SK-N-SH treated with all-trans-retinoic acid at 6 μM for 48 hours (cell line): ENCODE measurements at regions not wholly inside any gene's neighbourhood (a gene's known extent, or its start where the extent isn't known, plus 50 kb on each side); places are given as distances from the start of the nearest gene placed in this dataset.

Source experiments
- ATAC-seq: fragments of 200-7000 bp; cut with Tn5 transposase; 3 replicates; pipeline ENCODE4 v1.9.1; 2020; ENCODE audit warnings: mild to moderate bottlenecking, moderate library complexity
- ARNTL ChIP-seq: fragments of 450-650 bp; formaldehyde crosslinking; IDR thresholded peaks from 2 replicates; pipeline ENCODE4 v1.5.0; 2020; ENCODE audit warnings: low read depth, mild to moderate bottlenecking, moderate library complexity, borderline replicate concordance
- BACH2 ChIP-seq: fragments of 250-450 bp; sonication (Bioruptor Pico); IDR thresholded peaks from 2 replicates; pipeline ENCODE4 v1.9.0; 2021; ENCODE audit warnings: mild to moderate bottlenecking, borderline replicate concordance
- CSDC2 ChIP-seq: fragments of 250-450 bp; sonication (Bioruptor Pico); IDR thresholded peaks from 2 replicates; pipeline ENCODE4 v1.5.0; 2020; ENCODE audit warnings: mild to moderate bottlenecking, moderate library complexity
- ESRRG ChIP-seq: fragments of 250-450 bp; sonication (Bioruptor Pico); IDR thresholded peaks from 2 replicates; pipeline ENCODE4 v1.6.1; 2021; ENCODE audit warnings: mild to moderate bottlenecking
- GLIS3 ChIP-seq: fragments of 250-450 bp; sonication (Bioruptor Pico); IDR thresholded peaks from 2 replicates; pipeline ENCODE4 v1.5.0; 2020; ENCODE audit warnings: mild to moderate bottlenecking, moderate library complexity
- ISL1 ChIP-seq: fragments of 250-450 bp; sonication (Bioruptor Pico); IDR thresholded peaks from 2 replicates; pipeline ENCODE4 v2.1.2; 2022; ENCODE audit warnings: mild to moderate bottlenecking, moderate library complexity
- OSR1 ChIP-seq: fragments of 250-450 bp; sonication (Bioruptor Pico); IDR thresholded peaks from 2 replicates; pipeline ENCODE4 v1.8.0; 2022; ENCODE audit warnings: moderate library complexity, mild to moderate bottlenecking, inconsistent platforms
- PPARA ChIP-seq: fragments of 250-450 bp; sonication (Bioruptor Pico); IDR thresholded peaks from 2 replicates; pipeline ENCODE4 v1.5.0; 2020; ENCODE audit warnings: mild to moderate bottlenecking, borderline replicate concordance
- RARB ChIP-seq: fragments of 250-450 bp; sonication (Bioruptor Pico); IDR thresholded peaks from 2 replicates; pipeline ENCODE4 v1.8.0; 2021; ENCODE audit warnings: mild to moderate bottlenecking, moderate library complexity
- TCF4 ChIP-seq: fragments of 250-450 bp; sonication (Bioruptor Pico); IDR thresholded peaks from 2 replicates; pipeline ENCODE4 v1.8.0; 2021; ENCODE audit warnings: mild to moderate bottlenecking, moderate library complexity, borderline replicate concordance
- ZC3H10 ChIP-seq: fragments of 250-450 bp; sonication (Bioruptor Pico); IDR thresholded peaks from 2 replicates; pipeline ENCODE4 v1.5.1; 2021; ENCODE audit warnings: mild to moderate bottlenecking, moderate library complexity
- ZFP3 ChIP-seq: fragments of 250-450 bp; sonication (Bioruptor Pico); IDR thresholded peaks from 2 replicates; pipeline ENCODE4 v1.5.0; 2020; ENCODE audit warnings: mild to moderate bottlenecking, moderate library complexity
- ZFP30 ChIP-seq: fragments of 450-650 bp; formaldehyde crosslinking; IDR thresholded peaks from 2 replicates; pipeline ENCODE4 v1.5.0; 2022; ENCODE audit warnings: mild to moderate bottlenecking, moderate library complexity
- ZNF565 ChIP-seq: fragments of 450-650 bp; formaldehyde crosslinking; conservative IDR thresholded peaks from 2 replicates; pipeline ENCODE4 v1.5.0; 2020; ENCODE audit warnings: low read depth, mild to moderate bottlenecking, moderate library complexity
- ZNF70 ChIP-seq: fragments of 450-650 bp; formaldehyde crosslinking; IDR thresholded peaks from 2 replicates; pipeline ENCODE4 v1.5.0; 2020; ENCODE audit warnings: mild to moderate bottlenecking, moderate library complexity
- ZNF8 ChIP-seq: fragments of 450-650 bp; formaldehyde crosslinking; IDR thresholded peaks from 2 replicates; pipeline ENCODE4 v1.5.0; 2020; ENCODE audit warnings: mild to moderate bottlenecking, moderate library complexity
- TF ChIP-seq, protein P1 (sequence below): fragments of 250-450 bp; sonication (Bioruptor Pico); IDR thresholded peaks from 2 replicates; pipeline ENCODE4 v1.5.1; 2021; ENCODE audit warnings: mild to moderate bottlenecking, moderate library complexity
- TF ChIP-seq, protein P2 (sequence below): fragments of 250-450 bp; sonication (Bioruptor Pico); IDR thresholded peaks from 2 replicates; pipeline ENCODE4 v1.5.1; 2020; ENCODE audit warnings: low read depth, mild to moderate bottlenecking, moderate library complexity
- TF ChIP-seq, protein P3 (sequence below): fragments of 250-450 bp; sonication (Bioruptor Pico); IDR thresholded peaks from 2 replicates; pipeline ENCODE4 v1.8.0; 2020; ENCODE audit warnings: mild to moderate bottlenecking, moderate library complexity, borderline replicate concordance
- TF ChIP-seq, protein P4 (sequence below): fragments of 250-450 bp; sonication (Bioruptor Pico); IDR thresholded peaks from 2 replicates; pipeline ENCODE4 v1.8.0; 2021; ENCODE audit warnings: low read depth, mild to moderate bottlenecking, moderate library complexity, borderline replicate concordance
- TF ChIP-seq, protein P5 (sequence below): fragments of 250-450 bp; sonication (Bioruptor Pico); IDR thresholded peaks from 2 replicates; pipeline ENCODE4 v1.5.0; 2020; ENCODE audit warnings: mild to moderate bottlenecking, moderate library complexity

DNA sequence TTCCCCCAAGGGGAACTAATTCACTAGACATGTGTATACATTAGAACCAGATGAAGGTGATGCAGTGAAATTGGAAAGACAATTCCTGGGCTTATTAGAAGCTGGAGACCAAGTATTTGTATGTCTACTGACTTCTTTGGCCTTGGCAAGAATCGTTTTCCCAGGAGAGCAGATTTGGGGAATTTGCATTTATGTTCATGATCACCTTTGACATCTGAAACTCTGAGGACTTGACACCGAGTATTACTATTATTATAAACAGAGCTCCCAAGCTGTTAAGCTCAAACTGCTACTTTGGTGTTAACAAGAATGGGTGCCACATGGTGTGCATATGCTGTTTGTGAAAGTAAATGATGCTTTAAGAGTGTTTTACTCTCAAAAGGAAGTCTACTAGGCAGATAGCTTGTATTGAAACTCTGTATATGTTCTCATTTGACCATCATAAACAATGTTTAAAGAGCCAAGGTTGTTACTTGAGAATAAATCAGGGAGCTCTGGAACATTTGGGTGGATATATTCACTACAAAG is 519.8 kb upstream of the GOLIM4 start:
- TF ChIP-seq, protein P1, sequence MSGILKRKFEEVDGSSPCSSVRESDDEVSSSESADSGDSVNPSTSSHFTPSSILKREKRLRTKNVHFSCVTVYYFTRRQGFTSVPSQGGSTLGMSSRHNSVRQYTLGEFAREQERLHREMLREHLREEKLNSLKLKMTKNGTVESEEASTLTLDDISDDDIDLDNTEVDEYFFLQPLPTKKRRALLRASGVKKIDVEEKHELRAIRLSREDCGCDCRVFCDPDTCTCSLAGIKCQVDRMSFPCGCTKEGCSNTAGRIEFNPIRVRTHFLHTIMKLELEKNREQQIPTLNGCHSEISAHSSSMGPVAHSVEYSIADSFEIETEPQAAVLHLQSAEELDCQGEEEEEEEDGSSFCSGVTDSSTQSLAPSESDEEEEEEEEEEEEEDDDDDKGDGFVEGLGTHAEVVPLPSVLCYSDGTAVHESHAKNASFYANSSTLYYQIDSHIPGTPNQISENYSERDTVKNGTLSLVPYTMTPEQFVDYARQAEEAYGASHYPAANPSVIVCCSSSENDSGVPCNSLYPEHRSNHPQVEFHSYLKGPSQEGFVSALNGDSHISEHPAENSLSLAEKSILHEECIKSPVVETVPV: no peak
- TF ChIP-seq ESRRG (CRISPR knock-in tag) (no peak), ZNF565 (CRISPR knock-in tag) (no peak), ZNF8 (CRISPR knock-in tag) (no peak), ISL1 (no peak), ARNTL (CRISPR knock-in tag) (no peak), RARB (CRISPR knock-in tag) (no peak), ZFP30 (CRISPR knock-in tag) (no peak), BACH2 (no peak), GLIS3 (no peak), ZFP3 (CRISPR knock-in tag) (no peak), CSDC2 (no peak), ZNF70 (CRISPR knock-in tag) (no peak), PPARA (no peak), OSR1 (no peak)
- TF ChIP-seq, protein P2, sequence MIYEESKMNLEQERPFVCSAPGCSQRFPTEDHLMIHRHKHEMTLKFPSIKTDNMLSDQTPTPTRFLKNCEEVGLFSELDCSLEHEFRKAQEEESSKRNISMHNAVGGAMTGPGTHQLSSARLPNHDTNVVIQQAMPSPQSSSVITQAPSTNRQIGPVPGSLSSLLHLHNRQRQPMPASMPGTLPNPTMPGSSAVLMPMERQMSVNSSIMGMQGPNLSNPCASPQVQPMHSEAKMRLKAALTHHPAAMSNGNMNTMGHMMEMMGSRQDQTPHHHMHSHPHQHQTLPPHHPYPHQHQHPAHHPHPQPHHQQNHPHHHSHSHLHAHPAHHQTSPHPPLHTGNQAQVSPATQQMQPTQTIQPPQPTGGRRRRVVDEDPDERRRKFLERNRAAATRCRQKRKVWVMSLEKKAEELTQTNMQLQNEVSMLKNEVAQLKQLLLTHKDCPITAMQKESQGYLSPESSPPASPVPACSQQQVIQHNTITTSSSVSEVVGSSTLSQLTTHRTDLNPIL (CRISPR knock-in tag): no peak
- TF ChIP-seq, protein P3, sequence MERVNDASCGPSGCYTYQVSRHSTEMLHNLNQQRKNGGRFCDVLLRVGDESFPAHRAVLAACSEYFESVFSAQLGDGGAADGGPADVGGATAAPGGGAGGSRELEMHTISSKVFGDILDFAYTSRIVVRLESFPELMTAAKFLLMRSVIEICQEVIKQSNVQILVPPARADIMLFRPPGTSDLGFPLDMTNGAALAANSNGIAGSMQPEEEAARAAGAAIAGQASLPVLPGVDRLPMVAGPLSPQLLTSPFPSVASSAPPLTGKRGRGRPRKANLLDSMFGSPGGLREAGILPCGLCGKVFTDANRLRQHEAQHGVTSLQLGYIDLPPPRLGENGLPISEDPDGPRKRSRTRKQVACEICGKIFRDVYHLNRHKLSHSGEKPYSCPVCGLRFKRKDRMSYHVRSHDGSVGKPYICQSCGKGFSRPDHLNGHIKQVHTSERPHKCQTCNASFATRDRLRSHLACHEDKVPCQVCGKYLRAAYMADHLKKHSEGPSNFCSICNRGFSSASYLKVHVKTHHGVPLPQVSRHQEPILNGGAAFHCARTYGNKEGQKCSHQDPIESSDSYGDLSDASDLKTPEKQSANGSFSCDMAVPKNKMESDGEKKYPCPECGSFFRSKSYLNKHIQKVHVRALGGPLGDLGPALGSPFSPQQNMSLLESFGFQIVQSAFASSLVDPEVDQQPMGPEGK (CRISPR knock-in tag): no peak
- TF ChIP-seq, protein P4, sequence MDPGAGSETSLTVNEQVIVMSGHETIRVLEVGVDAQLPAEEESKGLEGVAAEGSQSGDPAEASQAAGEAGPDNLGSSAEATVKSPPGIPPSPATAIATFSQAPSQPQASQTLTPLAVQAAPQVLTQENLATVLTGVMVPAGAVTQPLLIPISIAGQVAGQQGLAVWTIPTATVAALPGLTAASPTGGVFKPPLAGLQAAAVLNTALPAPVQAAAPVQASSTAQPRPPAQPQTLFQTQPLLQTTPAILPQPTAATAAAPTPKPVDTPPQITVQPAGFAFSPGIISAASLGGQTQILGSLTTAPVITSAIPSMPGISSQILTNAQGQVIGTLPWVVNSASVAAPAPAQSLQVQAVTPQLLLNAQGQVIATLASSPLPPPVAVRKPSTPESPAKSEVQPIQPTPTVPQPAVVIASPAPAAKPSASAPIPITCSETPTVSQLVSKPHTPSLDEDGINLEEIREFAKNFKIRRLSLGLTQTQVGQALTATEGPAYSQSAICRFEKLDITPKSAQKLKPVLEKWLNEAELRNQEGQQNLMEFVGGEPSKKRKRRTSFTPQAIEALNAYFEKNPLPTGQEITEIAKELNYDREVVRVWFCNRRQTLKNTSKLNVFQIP (CRISPR knock-in tag): no peak
- TF ChIP-seq, protein P5, sequence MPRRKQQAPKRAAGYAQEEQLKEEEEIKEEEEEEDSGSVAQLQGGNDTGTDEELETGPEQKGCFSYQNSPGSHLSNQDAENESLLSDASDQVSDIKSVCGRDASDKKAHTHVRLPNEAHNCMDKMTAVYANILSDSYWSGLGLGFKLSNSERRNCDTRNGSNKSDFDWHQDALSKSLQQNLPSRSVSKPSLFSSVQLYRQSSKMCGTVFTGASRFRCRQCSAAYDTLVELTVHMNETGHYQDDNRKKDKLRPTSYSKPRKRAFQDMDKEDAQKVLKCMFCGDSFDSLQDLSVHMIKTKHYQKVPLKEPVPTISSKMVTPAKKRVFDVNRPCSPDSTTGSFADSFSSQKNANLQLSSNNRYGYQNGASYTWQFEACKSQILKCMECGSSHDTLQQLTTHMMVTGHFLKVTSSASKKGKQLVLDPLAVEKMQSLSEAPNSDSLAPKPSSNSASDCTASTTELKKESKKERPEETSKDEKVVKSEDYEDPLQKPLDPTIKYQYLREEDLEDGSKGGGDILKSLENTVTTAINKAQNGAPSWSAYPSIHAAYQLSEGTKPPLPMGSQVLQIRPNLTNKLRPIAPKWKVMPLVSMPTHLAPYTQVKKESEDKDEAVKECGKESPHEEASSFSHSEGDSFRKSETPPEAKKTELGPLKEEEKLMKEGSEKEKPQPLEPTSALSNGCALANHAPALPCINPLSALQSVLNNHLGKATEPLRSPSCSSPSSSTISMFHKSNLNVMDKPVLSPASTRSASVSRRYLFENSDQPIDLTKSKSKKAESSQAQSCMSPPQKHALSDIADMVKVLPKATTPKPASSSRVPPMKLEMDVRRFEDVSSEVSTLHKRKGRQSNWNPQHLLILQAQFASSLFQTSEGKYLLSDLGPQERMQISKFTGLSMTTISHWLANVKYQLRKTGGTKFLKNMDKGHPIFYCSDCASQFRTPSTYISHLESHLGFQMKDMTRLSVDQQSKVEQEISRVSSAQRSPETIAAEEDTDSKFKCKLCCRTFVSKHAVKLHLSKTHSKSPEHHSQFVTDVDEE: no peak
- ATAC-seq: no peak

DNA sequence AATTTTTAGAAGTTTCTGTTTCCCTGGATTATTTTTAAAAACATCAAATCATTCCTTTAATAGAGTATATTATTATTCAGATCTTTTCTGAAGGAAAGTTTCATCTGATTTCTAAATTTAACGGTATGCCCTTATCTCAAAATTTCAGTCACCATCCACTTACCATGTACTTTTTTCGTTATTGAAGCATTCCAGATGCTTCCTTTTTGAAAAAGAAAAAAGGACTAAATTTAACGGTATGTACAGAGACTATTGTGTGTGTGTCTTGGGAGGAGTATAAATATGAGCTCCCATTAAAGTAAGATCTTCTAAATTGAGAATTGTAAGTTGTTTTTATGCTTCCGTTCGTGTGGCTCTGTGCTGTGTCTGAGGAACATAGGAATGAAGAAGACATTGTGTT is 517.4 kb upstream of the GOLIM4 start:
- no peak for TF ChIP-seq ZNF70 (CRISPR knock-in tag)
- TF ChIP-seq BACH2: no peak
- no peak for TF ChIP-seq ZNF565 (CRISPR knock-in tag)
- TF ChIP-seq, protein P3 (CRISPR knock-in tag): no peak
- TF ChIP-seq GLIS3: no peak
- TF ChIP-seq OSR1: no peak
- TF ChIP-seq RARB (CRISPR knock-in tag): no peak
- no peak for TF ChIP-seq ZFP30 (CRISPR knock-in tag)
- no peak for TF ChIP-seq ZC3H10 (CRISPR knock-in tag)
- TF ChIP-seq, all 23 proteins: peak for 0
- ATAC-seq: no peak

DNA sequence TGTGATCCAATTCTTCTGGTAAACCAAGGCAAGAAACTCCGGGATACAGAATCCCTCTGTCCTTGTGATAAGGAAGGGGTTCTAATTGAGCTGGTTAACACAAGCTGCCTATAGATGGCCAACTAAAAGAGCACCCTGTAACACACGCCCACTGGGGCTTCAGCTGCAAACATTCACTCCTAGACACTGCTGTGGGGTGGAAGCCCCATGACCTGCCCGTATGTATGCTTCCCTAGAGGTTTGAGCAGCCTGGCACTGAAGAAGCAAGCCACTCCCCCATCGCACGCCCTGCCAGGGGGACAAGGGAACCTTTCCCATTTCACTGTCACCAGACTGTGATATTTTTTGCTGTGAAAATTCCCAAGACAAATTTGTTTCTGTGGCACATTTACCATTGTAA is 516.9 kb upstream of the GOLIM4 start:
- no peak for ATAC-seq
- TF ChIP-seq RARB (CRISPR knock-in tag): no peak
- no peak for TF ChIP-seq ISL1
- TF ChIP-seq GLIS3: no peak
- TF ChIP-seq, protein P2 (CRISPR knock-in tag): no peak
- TF ChIP-seq ZFP30 (CRISPR knock-in tag): no peak
- no peak for TF ChIP-seq ESRRG (CRISPR knock-in tag)
- TF ChIP-seq ZFP3 (CRISPR knock-in tag): no peak
- no peak for TF ChIP-seq ARNTL (CRISPR knock-in tag)
- TF ChIP-seq ZNF565 (CRISPR knock-in tag): no peak
- no peak for TF ChIP-seq OSR1
- TF ChIP-seq, protein P5: no peak
- TF ChIP-seq TCF4: no peak
- TF ChIP-seq PPARA: no peak
- TF ChIP-seq CSDC2: no peak
